RWPE2 (cell line): ENCODE measurements at regions not wholly inside any gene's neighbourhood (a gene's known extent, or its start where the extent isn't known, plus 50 kb on each side); places are given as distances from the start of the nearest gene placed in this dataset.
A peak's percentile ranks its signal among the peaks of the same experiment; 100 is the strongest.
"Not testable (repeated sequence)": the region's sequence is repeated elsewhere in the genome, so short reads cannot be mapped to it uniquely, and the experiment has no call there.

Experiments
- ATAC-seq: fragments of 200-7000 bp; cut with Tn5 transposase; 3 replicates; pipeline ENCODE4 v1.9.1; 2021; ENCODE audit warnings: low read depth
- DNase-seq: peaks from one replicate; pipeline ENCODE4 v3.0.0-alpha.2; 2020; ENCODE audit warnings: low spot score
- H3K27ac ChIP-seq: fragments of 450-650 bp; 2 replicates; pipeline ENCODE4 v1.5.1; 2017; ENCODE audit warnings: mild to moderate bottlenecking; ENCODE audit not compliant: poor library complexity, severe bottlenecking
- H3K27me3 ChIP-seq: fragments of 250-450 bp; sonication (Bioruptor Pico); 2 replicates; pipeline ENCODE4 v1.5.1; 2021; ENCODE audit warnings: mild to moderate bottlenecking, moderate library complexity; ENCODE audit not compliant: insufficient read depth, poor library complexity, severe bottlenecking
- H3K36me3 ChIP-seq: fragments of 250-450 bp; sonication (Bioruptor Pico); 2 replicates; pipeline ENCODE4 v1.5.1; 2020; ENCODE audit warnings: low read depth, mild to moderate bottlenecking, moderate library complexity
- H3K4me1 ChIP-seq: fragments of 250-450 bp; sonication (Bioruptor Pico); 2 replicates; pipeline ENCODE4 v1.5.1; 2021; ENCODE audit warnings: mild to moderate bottlenecking, moderate library complexity; ENCODE audit not compliant: insufficient read depth, poor library complexity, severe bottlenecking
- H3K4me3 ChIP-seq: fragments of 250-450 bp; sonication (Bioruptor Pico); 2 replicates; pipeline ENCODE4 v1.5.1; 2021; ENCODE audit warnings: mild to moderate bottlenecking, moderate library complexity; ENCODE audit not compliant: severe bottlenecking
- H3K9me3 ChIP-seq: fragments of 250-450 bp; sonication (Bioruptor Pico); 2 replicates; pipeline ENCODE4 v1.5.1; 2021; ENCODE audit warnings: mild to moderate bottlenecking, moderate library complexity; ENCODE audit not compliant: severe bottlenecking
- CTCF ChIP-seq: fragments of 450-650 bp; IDR thresholded peaks from one replicate; pipeline ENCODE4 v1.5.1; 2017; ENCODE audit warnings: mild to moderate bottlenecking, moderate library complexity; ENCODE audit not compliant: poor library complexity, severe bottlenecking

GRCh38 chr6:73932866-73933265 is 236.9 kb downstream of the CD109 start:
- ATAC-seq: no peak

GRCh38 chr6:73929405-73929804 is 233.4 kb downstream of the CD109 start:
- H3K4me3 ChIP-seq: no peak overlapping the region
- H3K4me1 ChIP-seq: peaks cover 4% of the 10 kb centered on the region
- DNase-seq (peak; percentile 63), ATAC-seq (peak; percentile 96)
- H3K36me3 ChIP-seq: no peaks in the 10 kb centered on the region
- no peaks in the 10 kb centered on the region for H3K9me3 ChIP-seq
- no peak overlapping the region for H3K27ac ChIP-seq
- H3K27me3 ChIP-seq: no peaks in the 10 kb centered on the region
- no peak for TF ChIP-seq CTCF

More at GRCh38 chr6:73932866-73933265, 236.9 kb downstream of the CD109 start:
- H3K4me3 ChIP-seq: no peak overlapping the region
- H3K9me3 ChIP-seq: no peaks in the 10 kb centered on the region
- H3K4me1 ChIP-seq: peaks cover 4% of the 10 kb centered on the region
- no peaks in the 10 kb centered on the region for H3K36me3 ChIP-seq
- H3K27me3 ChIP-seq: no peaks in the 10 kb centered on the region
- no peak for TF ChIP-seq CTCF
- DNase-seq: no peak
- no peak overlapping the region for H3K27ac ChIP-seq

GRCh38 chr6:73927421-73927820 is 231.4 kb downstream of the CD109 start:
- DNase-seq (no peak), ATAC-seq (no peak)
- H3K4me1 ChIP-seq: peaks cover 4% of the 10 kb centered on the region

GRCh38 chr6:73925703-73926102 is 229.7 kb downstream of the CD109 start:
- ATAC-seq, H3K9me3 ChIP-seq, H3K4me1 ChIP-seq, DNase-seq, H3K36me3 ChIP-seq, H3K27me3 ChIP-seq, H3K27ac ChIP-seq, H3K4me3 ChIP-seq: not testable (repeated sequence)

More at GRCh38 chr6:73927421-73927820, 231.4 kb downstream of the CD109 start:
- no peaks in the 10 kb centered on the region for H3K9me3 ChIP-seq
- H3K27me3 ChIP-seq: no peaks in the 10 kb centered on the region
- H3K4me3 ChIP-seq: no peak overlapping the region
- no peaks in the 10 kb centered on the region for H3K36me3 ChIP-seq
- H3K27ac ChIP-seq: no peak overlapping the region
- no peak for TF ChIP-seq CTCF

- Histone ChIP-seq H3K27me3 (no peaks in the 10 kb centered on the region), H3K27ac (no peak overlapping the region), H3K9me3 (no peaks in the 10 kb centered on the region), H3K4me1 (no peaks in the 10 kb centered on the region), H3K36me3 (no peaks in the 10 kb centered on the region), H3K4me3 (no peak overlapping the region)
- no peak for TF ChIP-seq CTCF
- ATAC-seq: no peak
- DNase-seq: no peak
These were observed 228.0 kb downstream of the CD109 start for GRCh38 chr6:73923905-73924485.
